LHCN-M2 (cell line): ENCODE measurements at regions not wholly inside any gene's neighbourhood (a gene's known extent, or its start where the extent isn't known, plus 50 kb on each side); places are given as distances from the start of the nearest gene placed in this dataset.
"Not testable (repeated sequence)": the region's sequence is repeated elsewhere in the genome, so short reads cannot be mapped to it uniquely, and the experiment has no call there.

Experiments used
- DNase-seq: peaks from one replicate; pipeline ENCODE4 v3.0.0-alpha.2; 2012; ENCODE audit warnings: low read depth

GRCh38 chr10:33901166-33901565 is 566.7 kb upstream of the NRP1 start:
- peak; percentile 61 for DNase-seq

- peak; percentile 49 for DNase-seq
Measured at GRCh38 chr10:33900596-33900995, 566.1 kb upstream of the NRP1 start.

GRCh38 chr10:33899578-33900531 is 565.4 kb upstream of the NRP1 start:
- peak; percentile 48 for DNase-seq

GRCh38 chr10:33897291-33897752 is 562.9 kb upstream of the NRP1 start:
- DNase-seq, result peak; percentile 33

GRCh38 chr10:33893506-33893905 is 559.0 kb upstream of the NRP1 start:
- peak; percentile 28 for DNase-seq

GRCh38 chr10:33889371-33889770 is 554.9 kb upstream of the NRP1 start:
- no peak for DNase-seq

GRCh38 chr10:33887188-33887587 is 552.7 kb upstream of the NRP1 start:
- no peak for DNase-seq

GRCh38 chr10:33886299-33886698 is 551.8 kb upstream of the NRP1 start:
- DNase-seq, result no peak

GRCh38 chr10:33884604-33885003 is 550.1 kb upstream of the NRP1 start:
- DNase-seq, result no peak

GRCh38 chr10:33883881-33884280 is 549.4 kb upstream of the NRP1 start:
- no peak for DNase-seq

GRCh38 chr10:33882996-33883395 is 548.5 kb upstream of the NRP1 start:
- no peak for DNase-seq

- no peak for DNase-seq
Measured at GRCh38 chr10:33880291-33880690, 545.8 kb upstream of the NRP1 start.

GRCh38 chr10:33878238-33878786 is 543.8 kb upstream of the NRP1 start:
- peak; percentile 69 for DNase-seq

GRCh38 chr10:33876584-33877400 is 542.3 kb upstream of the NRP1 start:
- no peak for DNase-seq

GRCh38 chr10:33875924-33876583 is 541.6 kb upstream of the NRP1 start:
- no peak for DNase-seq

GRCh38 chr10:33871061-33871956 is 536.8 kb upstream of the NRP1 start:
- no peak for DNase-seq

- no peak for DNase-seq
Measured at GRCh38 chr10:33869481-33869880, 535.0 kb upstream of the NRP1 start.

GRCh38 chr10:33869028-33869427 is 534.6 kb upstream of the NRP1 start:
- no peak for DNase-seq

GRCh38 chr10:33867199-33867789 is 532.8 kb upstream of the NRP1 start:
- DNase-seq, result not testable (repeated sequence)

- DNase-seq, result no peak
Measured at GRCh38 chr10:33863352-33863751, 528.9 kb upstream of the NRP1 start.
